B cell (primary cell): ENCODE measurements at regions not wholly inside any gene's neighbourhood (a gene's known extent, or its start where the extent isn't known, plus 50 kb on each side); places are given as distances from the start of the nearest gene placed in this dataset.

Experiments
- ATAC-seq: fragments of 200-7000 bp; cut with Tn5 transposase; one replicate; pipeline ENCODE4 v1.10.0; 2021; ENCODE audit warnings: low read depth, mild to moderate bottlenecking, moderate number of reproducible peaks, moderate library complexity
- CTCF ChIA-PET: fragments of 350-600 bp; sonication (Branson Sonifier 250); formaldehyde crosslinking; loops from one replicate; lab custom pipeline; 2021; ENCODE audit warnings: antibody characterized with exemption, inconsistent platforms; lab: Charles Lee
- POLR2A ChIA-PET: fragments of 350-600 bp; sonication (Branson Sonifier 250); formaldehyde crosslinking; loops from one replicate; lab custom pipeline; 2021; ENCODE audit warnings: antibody characterized with exemption; lab: Charles Lee
- DNase-seq: peaks from one replicate; pipeline ENCODE4 v3.0.0; 2013
- H2AFZ ChIP-seq: 2 replicates; pipeline ENCODE4 v1.6.1; 2012; ENCODE audit warnings: mild to moderate bottlenecking, low read depth, low read length; ENCODE audit not compliant: insufficient read depth, poor library complexity, severe bottlenecking
- H3K27ac ChIP-seq, 2 donors: 1 replicate in 1 of 2; 2 replicates in 1 of 2; pipeline ENCODE4 v1.5.1; 2012 to 2013; ENCODE audit warnings: low read length in 2 of 2, mild to moderate bottlenecking in 2 of 2, moderate library complexity in 1 of 2
- H3K27me3 ChIP-seq, 4 experiments: fragments of 200-600 bp in 1 of 4; sonication (generic) in 1 of 4; replicated peaks in 1 of 4; 1 replicate in 2 of 4; 2 replicates in 2 of 4; pipeline versions ENCODE4 v1.6.1 to v1.7.0; 2013 to 2016; ENCODE audit warnings: low read length in 3 of 4, mild to moderate bottlenecking in 2 of 4, mixed read lengths in 1 of 4, moderate library complexity in 1 of 4; ENCODE audit not compliant: insufficient read depth in 4 of 4, control insufficient read depth in 3 of 4; ENCODE audit errors: control extremely low read depth in 1 of 4
- H3K36me3 ChIP-seq, 2 experiments: replicated peaks in 1 of 2; 1 replicate in 1 of 2; 2 replicates in 1 of 2; pipeline versions ENCODE4 v1.6.1 to v1.7.1; 2013; ENCODE audit warnings: low read length in 1 of 2; ENCODE audit not compliant: insufficient read depth in 2 of 2, control insufficient read depth in 1 of 2; ENCODE audit errors: control extremely low read depth in 1 of 2, extremely low read depth in 1 of 2
- H3K4me1 ChIP-seq, 2 donors: fragments of 200-600 bp in 1 of 2; sonication (generic) in 1 of 2; 1 replicate in 1 of 2; 2 replicates in 1 of 2; pipeline versions ENCODE4 v1.5.1 to v1.6.1; 2013 to 2017; ENCODE audit warnings: low read length in 2 of 2; ENCODE audit not compliant: control insufficient read depth in 2 of 2, insufficient read depth in 2 of 2
- H3K4me2 ChIP-seq: replicated peaks from 2 replicates; pipeline ENCODE3; 2012; ENCODE audit warnings: mild to moderate bottlenecking, low read depth, low read length; ENCODE audit not compliant: poor library complexity, severe bottlenecking
- H3K4me3 ChIP-seq, 5 experiments: fragments of 200-600 bp in 1 of 5; sonication (generic) in 1 of 5; 1 replicate in 3 of 5; 2 replicates in 2 of 5; pipeline versions ENCODE4 v1.5.1 to v1.7.0; 2011 to 2016; ENCODE audit warnings: low read length in 4 of 5, mild to moderate bottlenecking in 4 of 5, low read depth in 2 of 5, control low read depth in 1 of 5, moderate library complexity in 1 of 5; ENCODE audit not compliant: insufficient read depth in 1 of 5; ENCODE audit errors: control extremely low read depth in 1 of 5, extremely low read depth in 1 of 5
- H3K79me2 ChIP-seq: fragments of 200-600 bp; sonication (generic); one replicate; pipeline ENCODE4 v1.6.0; 2016; ENCODE audit warnings: low read length; ENCODE audit not compliant: control insufficient read depth, insufficient read depth
- H3K9ac ChIP-seq: fragments of 200-600 bp; sonication (generic); 2 replicates; pipeline ENCODE4 v1.6.1; 2017; ENCODE audit warnings: mild to moderate bottlenecking, low read length, moderate library complexity
- H3K9me3 ChIP-seq, 3 donors: one replicate each; pipeline versions ENCODE4 v1.6.1 to v1.7.1; 2013; ENCODE audit warnings: low read length in 2 of 3; ENCODE audit not compliant: control insufficient read depth in 2 of 3, insufficient read depth in 1 of 3; ENCODE audit errors: control extremely low read depth in 1 of 3
- H4K20me1 ChIP-seq: 2 replicates; pipeline ENCODE4 v1.6.0; 2012; ENCODE audit warnings: mild to moderate bottlenecking, low read length; ENCODE audit not compliant: insufficient read depth, control insufficient read depth, poor library complexity, severe bottlenecking
- H3K27ac Mint-ChIP-seq: one replicate; pipeline ENCODE4 v1.8.0; 2021; ENCODE audit warnings: mixed read lengths
- H3K27me3 Mint-ChIP-seq: one replicate; pipeline ENCODE4 v1.8.0; 2021; ENCODE audit warnings: mixed read lengths
- H3K4me1 Mint-ChIP-seq: one replicate; pipeline ENCODE4 v1.8.0; 2021; ENCODE audit warnings: mixed read lengths
- H3K4me3 Mint-ChIP-seq: one replicate; pipeline ENCODE4 v1.8.0; 2021; ENCODE audit warnings: mixed read lengths
- H3K9me3 Mint-ChIP-seq: one replicate; pipeline ENCODE4 v1.8.0; 2022; ENCODE audit warnings: mixed read lengths; ENCODE audit not compliant: insufficient read depth
- EZH2 ChIP-seq: IDR thresholded peaks from 2 replicates; pipeline ENCODE4 v1.6.1; 2012; ENCODE audit warnings: borderline replicate concordance, low read depth, mild to moderate bottlenecking, moderate library complexity, low read length; ENCODE audit not compliant: insufficient read depth, poor library complexity, severe bottlenecking
- WGBS: methylation state at CpG from one replicate; pipeline ENCODE4 v1.1.5; 2013; ENCODE audit warnings: missing lambda C conversion rate; ENCODE audit not compliant: insufficient coverage; 5-methylcytosine and 5-hydroxymethylcytosine counted together
- intact Hi-C: fragments of 100-400 bp; cut with micrococcal nuclease; formaldehyde crosslinking; loops from one replicate; pipeline ENCODE4 v1.10.0; 2022
- TF ChIP-seq, protein P1 (sequence below): fragments of 200-600 bp; IDR thresholded peaks from one replicate; pipeline ENCODE4 v1.8.0; 2022; ENCODE audit warnings: antibody characterized with exemption, mild to moderate bottlenecking

DNA sequence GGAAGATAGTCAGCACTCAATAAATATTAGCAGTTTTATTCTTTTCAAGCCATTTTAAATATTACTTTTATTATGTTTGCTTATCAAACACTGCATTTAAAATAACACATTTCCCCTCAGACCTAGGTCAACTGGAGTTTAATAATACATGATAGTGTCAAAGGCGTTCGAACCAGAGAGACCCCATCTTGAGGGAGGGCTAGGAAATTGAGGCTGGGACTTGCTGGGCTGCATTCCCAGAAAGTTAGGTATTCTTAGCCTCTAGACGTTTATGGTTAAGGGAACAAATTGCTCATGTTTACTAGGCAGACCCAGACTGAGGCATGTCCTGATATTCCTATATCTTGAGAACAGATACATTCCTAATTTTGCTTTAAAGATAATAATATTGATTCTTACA, 426.5 kb downstream of the METTL4 start:
- Histone ChIP-seq H3K27me3 (peaks cover 0 to 4% (median 0%) of the 10 kb centered on the region in 4 experiments), H4K20me1 (no peaks in the 10 kb centered on the region), H3K4me3 (no peak overlapping the region), H3K9me3 (no peaks in the 10 kb centered on the region), H3K36me3 (no peaks in the 10 kb centered on the region), H3K4me2 (no peak overlapping the region), H3K9ac (no peak overlapping the region), H2AFZ (no peak overlapping the region), H3K4me1 (no peaks in the 10 kb centered on the region), H3K27ac (no peak overlapping the region), H3K79me2 (no peaks in the 10 kb centered on the region)
- Mint-ChIP-seq H3K27me3 (peaks cover 6% of the 10 kb centered on the region), H3K4me3 (no peak overlapping the region), H3K27ac (no peak overlapping the region), H3K4me1 (no peaks in the 10 kb centered on the region), H3K9me3 (no peaks in the 10 kb centered on the region)
- ATAC-seq (no peak), DNase-seq (no peak)
- intact Hi-C loops = no loop called here
- CTCF ChIA-PET = no interaction called here
- POLR2A ChIA-PET = no interaction called here
- WGBS = 92% methylated on average over 2 of the region's 3 CpGs
- TF ChIP-seq, protein P1, sequence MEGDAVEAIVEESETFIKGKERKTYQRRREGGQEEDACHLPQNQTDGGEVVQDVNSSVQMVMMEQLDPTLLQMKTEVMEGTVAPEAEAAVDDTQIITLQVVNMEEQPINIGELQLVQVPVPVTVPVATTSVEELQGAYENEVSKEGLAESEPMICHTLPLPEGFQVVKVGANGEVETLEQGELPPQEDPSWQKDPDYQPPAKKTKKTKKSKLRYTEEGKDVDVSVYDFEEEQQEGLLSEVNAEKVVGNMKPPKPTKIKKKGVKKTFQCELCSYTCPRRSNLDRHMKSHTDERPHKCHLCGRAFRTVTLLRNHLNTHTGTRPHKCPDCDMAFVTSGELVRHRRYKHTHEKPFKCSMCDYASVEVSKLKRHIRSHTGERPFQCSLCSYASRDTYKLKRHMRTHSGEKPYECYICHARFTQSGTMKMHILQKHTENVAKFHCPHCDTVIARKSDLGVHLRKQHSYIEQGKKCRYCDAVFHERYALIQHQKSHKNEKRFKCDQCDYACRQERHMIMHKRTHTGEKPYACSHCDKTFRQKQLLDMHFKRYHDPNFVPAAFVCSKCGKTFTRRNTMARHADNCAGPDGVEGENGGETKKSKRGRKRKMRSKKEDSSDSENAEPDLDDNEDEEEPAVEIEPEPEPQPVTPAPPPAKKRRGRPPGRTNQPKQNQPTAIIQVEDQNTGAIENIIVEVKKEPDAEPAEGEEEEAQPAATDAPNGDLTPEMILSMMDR = no peak
- TF ChIP-seq EZH2 = no peak

DNA sequence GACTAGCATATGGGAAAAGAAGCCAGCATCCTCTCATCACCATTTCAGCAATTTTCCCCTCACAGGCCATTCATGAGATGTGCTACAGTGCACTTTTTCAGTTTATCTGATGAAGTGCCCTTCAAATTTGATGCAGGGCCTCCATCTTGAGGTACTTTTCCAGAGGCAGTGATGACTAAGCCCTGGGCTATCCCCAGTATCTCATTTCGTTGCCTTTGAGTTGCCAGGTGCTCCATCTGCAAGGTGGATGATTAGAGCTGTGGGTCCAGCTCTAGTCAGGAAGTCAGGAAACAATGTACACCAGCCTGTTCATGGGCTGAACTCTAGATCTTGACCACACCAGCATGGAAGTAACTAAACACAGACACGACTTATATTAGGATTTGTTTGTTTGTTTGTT, 425.2 kb downstream of the METTL4 start:
- Mint-ChIP-seq H3K4me1 (no peaks in the 10 kb centered on the region), H3K27me3 (peaks cover 6% of the 10 kb centered on the region), H3K27ac (no peak overlapping the region), H3K9me3 (no peaks in the 10 kb centered on the region), H3K4me3 (no peak overlapping the region)
- no peaks in the 10 kb centered on the region for H3K9me3 ChIP-seq
- DNase-seq (no peak), ATAC-seq (no peak)
- TF ChIP-seq, protein P1 = no peak
- TF ChIP-seq EZH2 = no peak
- intact Hi-C loops = no loop called here
- H3K79me2 ChIP-seq = no peaks in the 10 kb centered on the region
- no peak overlapping the region for H3K4me3 ChIP-seq
- H3K36me3 ChIP-seq = no peaks in the 10 kb centered on the region
- H3K4me2 ChIP-seq = no peak overlapping the region
- peaks cover 0 to 4% (median 0%) of the 10 kb centered on the region in 4 experiments for H3K27me3 ChIP-seq
- no peaks in the 10 kb centered on the region for H3K4me1 ChIP-seq
- WGBS = 29% methylated on average over 1 of the region's 2 CpGs
- H3K9ac ChIP-seq = no peak overlapping the region
- no peak overlapping the region for H3K27ac ChIP-seq
- CTCF ChIA-PET = no interaction called here
- no peaks in the 10 kb centered on the region for H4K20me1 ChIP-seq
- no peak overlapping the region for H2AFZ ChIP-seq
- POLR2A ChIA-PET = no interaction called here
